Stimulated activated CD8-positive, alpha-beta memory T cell treated with anti-CD3 and anti-CD28 coated beads, Interleukin-2, amount 100 ng/mL, for 48 hours (primary cell): ENCODE measurements at regions not wholly inside any gene's neighbourhood (a gene's known extent, or its start where the extent isn't known, plus 50 kb on each side); places are given as distances from the start of the nearest gene placed in this dataset.
"Not testable (repeated sequence)": the region's sequence is repeated elsewhere in the genome, so short reads cannot be mapped to it uniquely, and the experiment has no call there.

Source experiments
- DNase-seq, 2 donors: peaks; one replicate each; pipeline ENCODE4 v3.0.0-alpha.2; 2020; ENCODE audit warnings: low read depth in 2 of 2

DNA sequence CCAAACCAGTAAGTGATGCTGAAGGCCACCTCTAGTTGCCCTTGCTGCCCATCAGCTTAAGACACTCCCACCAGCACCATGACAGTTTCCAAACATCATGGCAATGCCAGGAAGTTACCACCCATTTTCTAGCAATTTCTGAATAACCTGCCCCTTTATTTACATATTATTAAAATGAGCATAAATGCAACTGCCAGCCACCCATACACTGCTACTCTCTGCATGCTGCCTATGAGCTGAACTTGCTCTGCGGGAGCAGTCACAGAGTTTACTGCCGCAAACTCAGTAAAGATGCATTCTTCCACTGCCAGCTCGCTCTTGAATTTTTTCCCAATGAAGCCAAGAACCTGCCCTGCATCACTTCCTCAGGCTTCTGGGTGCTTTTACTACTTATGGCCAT lies 212.6 kb downstream of the SH2D4B start:
- no peak for DNase-seq

DNA sequence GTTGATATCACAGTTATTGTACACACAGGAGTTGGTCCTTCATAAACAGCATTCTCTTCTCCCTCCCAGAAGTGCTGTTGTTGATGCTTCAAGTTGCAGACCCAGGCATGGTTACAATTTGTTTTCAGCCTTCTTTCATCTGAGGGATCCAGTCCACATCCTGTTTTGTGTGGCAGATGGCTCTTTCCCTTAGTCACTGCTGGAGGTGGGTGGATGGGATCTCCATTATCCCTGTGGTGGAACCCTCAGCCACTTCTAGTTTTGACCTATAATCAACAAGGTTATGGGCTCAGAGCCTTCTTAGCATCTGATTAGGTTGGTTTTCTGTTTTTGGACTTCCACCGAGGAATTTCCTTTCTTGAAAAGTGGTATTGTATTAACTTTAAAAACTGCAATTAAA lies 214.2 kb downstream of the SH2D4B start:
- DNase-seq = no peak

DNA sequence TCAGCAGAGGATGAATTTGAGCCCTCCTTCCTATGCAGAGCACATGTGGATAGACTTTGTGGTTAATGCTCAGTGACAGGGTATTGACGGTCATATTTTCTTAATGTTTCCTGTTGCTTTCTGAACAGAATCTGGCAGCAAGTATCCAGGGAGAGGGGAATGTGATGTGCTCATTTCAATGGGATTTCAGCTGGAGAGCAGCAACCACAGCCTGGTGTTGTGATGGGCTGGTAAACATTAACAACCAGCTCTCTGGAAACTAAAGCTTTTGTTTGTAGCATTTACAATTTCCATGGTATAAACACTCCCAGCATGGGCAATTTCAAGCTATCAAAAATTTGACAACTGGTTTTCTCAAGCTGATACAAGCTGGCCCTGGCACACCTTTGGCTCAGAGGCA lies 215.9 kb downstream of the SH2D4B start:
- no peak for DNase-seq

DNA sequence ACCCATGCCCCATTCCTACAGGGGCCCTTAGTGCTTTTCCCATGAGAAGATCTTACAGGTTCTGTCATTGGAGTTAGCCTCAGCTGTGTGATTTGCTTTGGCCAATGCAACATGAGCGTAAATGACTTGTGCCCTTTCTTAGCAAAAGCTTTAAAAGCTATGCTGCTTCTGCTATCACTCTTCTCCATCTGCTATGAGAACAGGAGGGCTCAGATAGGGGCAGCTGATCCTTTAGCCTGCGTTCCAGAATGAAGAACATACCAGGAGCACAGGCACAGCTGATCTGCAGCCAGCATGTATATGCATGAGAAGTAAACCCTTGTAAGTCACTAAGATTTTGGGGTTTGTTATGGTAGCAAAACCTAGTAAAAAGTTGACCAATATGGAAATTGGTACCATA lies 218.2 kb downstream of the SH2D4B start:
- no peak for DNase-seq

DNA sequence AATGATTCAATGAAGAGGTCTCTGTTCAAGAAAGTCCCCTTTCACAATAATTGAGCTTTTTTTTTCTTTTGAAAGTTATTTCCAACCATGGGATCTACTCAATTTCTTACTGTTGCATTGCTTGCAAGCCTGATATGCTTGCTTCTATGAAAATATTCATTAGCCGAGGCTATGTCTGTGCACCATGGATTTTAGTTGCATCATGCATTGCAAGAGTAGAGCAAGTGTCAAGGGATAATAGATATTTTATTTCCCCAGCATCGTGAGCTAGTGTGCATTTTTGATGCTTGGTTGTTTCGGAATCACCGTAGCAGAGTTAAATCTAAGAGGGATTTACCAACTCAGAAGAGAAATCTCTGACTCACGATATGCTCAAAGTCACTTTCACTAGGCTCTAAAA lies 222.0 kb downstream of the SH2D4B start:
- no peak for DNase-seq

DNA sequence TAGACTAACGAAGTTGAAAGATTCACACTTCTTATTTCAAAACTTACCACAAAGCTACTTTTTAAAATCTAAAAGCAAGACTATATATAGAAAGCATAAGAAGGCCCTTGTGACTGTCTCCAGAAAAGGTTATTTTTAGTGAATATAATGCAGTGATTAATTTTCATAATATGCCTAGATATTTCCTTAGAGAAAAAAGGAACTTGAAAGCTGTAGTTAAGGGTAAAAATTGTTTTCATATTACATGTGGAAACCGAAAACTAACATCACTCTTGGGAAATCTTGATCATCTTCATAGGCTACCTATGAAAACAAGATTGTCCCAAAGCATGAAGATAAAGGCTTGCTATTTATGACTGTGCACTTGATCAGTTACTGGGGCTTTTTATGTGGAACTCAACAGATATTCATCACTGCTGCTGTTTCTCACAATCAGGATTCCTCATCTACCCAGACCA lies 223.2 kb downstream of the SH2D4B start:
- DNase-seq = no peak

DNA sequence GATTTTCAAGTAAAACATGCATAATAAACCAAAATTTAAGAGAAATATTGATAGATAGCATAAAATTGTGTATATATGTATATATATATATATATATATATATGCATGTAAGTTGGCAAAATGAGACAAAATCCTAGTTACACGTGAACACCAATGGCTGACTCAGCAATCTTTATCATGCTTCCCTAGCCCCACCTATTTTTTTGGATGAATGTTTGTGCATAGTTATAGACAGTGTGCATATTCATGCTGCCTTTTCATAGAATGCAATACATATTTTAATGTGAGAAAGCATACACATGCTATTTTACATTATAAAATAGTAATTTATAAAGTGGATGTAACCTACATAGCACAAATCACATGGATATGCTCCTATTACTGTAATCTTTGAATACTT lies 230.3 kb downstream of the SH2D4B start:
- no peak for DNase-seq

DNA sequence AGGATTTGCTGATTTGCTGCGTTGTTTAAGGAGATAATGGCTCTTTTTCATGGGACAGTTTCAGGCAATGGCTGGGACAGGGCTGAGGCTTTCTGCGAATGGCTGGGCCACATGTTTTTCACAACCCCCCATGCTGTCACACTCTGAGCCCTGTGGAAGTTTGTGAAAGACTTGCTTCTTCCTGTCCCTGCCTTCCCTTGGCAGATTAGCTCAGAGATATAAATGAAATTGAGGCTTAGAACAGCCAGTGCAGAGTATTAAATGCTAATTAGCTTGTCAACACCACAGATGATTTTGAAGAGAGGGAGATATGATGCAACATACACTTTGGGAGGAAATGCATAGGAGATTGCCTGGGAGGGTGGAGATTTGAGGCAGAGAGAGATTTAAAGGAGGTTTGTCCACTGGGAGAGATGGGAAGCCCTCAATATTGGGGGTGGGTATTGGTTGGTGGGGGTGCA lies 232.0 kb downstream of the SH2D4B start:
- DNase-seq = no peak

DNA sequence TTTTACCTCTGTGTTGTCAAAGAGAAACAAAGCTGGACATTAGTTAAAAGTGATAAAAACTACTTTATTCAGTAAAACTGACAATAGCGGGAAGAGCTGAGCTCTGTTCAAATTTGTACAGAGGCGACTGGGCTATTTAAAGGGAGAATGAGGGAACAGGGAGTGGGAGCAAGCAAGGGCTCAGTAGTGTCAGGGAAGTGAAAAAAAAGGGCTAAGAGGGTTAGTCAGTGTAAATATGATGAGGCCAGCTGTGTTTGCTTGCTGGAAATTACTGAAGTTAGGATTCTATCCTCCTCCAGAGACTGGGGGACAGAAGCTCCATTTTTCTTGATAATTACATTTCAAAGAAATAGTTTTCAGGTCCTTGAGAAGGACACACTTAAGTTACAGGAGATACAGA lies 232.5 kb downstream of the SH2D4B start:
- DNase-seq = no peak

DNA sequence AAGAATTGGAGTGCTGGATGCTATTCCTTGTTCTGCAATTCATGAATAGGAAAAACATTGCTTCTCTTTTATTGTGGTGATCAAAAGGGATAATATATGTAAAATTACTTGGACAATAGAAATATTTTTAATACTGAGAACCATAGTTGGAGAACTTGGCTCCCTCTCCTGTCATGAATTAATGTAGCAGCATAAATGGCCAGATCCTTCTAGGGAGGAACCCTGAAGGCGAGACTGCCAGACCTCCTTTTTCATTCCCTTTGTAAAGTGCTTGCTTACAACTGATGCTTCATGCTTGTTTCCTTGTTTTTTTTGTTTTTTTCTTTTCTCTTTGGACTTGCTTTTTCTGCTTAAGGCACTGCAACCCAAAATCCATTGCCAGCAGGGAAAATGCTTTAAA lies 233.6 kb downstream of the SH2D4B start:
- DNase-seq = no peak

DNA sequence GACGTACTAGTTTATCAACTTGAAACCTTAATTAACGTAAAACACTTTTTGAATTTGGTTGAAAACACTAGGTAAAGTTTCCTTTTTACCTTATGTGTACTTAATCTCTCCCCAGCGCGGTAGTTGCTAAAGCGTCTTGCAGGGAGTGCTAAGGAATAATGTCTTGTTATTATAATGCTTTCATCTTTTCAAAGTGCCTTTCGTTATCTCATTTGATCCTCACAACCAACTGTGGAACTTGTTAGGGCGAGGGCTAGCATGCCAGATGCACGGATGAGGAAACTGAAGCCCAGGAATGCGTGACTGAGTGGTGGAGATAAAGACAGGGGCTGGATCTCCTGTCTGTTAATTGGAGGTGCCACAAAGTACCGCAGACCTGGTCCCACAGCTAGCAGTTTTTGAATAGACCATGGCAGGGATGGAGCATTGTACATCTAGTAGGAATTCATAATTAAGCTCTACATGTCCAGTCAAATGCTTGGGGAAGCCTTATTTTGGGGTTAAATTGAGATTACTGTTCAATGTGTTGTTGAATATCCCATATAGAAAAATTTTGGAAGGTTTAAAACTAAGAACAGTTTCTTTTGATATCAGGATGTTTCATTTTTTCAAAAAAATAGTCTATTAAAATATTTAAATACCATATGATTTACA lies 234.3 kb downstream of the SH2D4B start:
- DNase-seq = no peak

DNA sequence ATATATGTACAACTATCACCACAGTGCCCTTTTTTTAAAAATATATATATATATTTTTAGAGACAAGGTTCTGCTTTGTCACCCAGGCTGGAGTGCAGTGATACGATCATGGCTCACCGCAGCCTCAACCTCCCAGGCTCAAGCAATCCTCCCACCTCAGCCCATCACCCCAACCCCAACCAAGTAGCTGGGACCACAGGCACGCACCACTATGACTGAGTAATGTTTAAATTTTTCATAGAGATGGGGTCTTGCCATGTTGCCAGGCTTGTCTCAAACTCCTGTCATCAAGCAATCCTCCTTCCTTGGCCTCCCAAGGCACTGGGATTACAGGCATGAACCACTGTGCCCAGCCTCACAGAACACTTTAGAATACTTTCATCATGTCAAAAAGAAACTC lies 234.9 kb downstream of the SH2D4B start:
- DNase-seq = no peak

DNA sequence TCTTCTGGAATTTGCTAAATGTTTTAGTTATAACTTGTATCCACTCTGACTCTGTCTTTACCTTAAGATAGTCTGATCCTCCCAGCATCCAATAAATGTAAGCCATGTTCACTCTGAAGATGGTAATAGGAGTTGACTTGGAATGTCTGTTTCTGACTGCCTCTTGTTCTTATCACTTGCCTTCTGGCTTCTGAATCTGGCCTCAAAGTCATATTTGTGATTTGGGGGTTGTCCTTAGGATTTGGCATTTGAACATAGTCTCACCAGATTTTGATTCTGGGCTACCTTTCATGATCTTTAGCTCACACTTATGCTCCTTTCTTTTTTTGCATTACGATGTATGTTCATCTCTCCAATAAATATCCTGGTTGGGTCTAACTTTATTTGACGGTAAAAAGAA lies 247.0 kb downstream of the SH2D4B start:
- no peak for DNase-seq

DNA sequence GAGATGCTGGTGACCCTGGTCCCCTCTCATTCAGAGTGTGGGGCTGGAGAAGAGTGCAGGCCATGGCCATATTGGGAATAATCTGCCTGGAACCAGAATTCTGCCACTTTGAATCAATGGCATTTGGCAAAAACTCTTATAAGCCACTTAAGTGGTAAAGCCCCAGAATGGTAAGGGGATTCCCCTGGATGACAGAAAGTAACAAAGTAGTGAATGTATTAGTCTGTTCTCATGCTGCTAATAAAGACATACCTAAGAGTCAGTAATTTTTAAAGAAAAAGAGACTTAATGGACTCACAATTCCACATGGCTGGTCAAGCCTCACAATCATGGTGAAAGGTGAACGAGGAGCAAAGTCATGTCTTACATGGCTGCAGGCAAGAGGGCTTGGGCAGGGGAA lies 248.6 kb downstream of the SH2D4B start:
- no peak for DNase-seq

DNA sequence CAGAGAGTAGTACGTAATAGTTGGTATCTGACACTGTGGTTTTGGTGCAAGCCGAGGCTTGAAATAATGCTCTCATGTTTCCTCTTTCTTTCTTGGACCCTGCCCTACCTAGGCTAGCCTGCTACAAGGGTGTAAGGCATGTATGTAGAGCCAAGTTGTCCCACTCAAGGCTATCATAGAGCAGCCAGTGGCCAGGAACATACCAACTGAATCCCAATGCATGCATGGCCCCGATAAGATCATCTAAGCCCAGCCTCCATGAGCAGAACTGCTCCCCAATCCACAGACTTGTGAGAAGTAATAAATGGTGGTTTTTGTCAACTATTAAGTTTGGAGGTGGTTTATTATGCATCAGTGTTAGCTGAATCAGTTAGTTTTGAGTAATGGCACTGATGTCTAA lies 250.2 kb downstream of the SH2D4B start:
- DNase-seq = no peak

DNA sequence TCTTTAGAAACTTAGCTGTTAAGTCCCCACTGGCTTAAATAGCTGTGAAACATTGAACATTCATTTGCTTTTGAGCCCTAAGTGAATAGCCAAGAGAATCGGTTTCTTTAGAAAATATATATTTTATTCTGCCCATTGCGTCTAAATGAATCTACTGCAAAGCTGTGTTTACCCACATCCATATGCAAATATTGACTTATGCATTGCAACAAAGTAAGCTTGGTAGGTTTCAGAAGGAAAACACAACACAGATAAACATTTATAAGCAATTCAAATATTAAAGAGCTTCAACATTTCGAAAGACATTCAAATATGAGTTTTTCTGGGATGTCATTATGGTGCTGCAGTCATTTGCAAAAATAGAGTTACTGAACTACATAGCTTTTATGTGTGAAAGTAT lies 257.3 kb downstream of the SH2D4B start:
- no peak for DNase-seq

DNA sequence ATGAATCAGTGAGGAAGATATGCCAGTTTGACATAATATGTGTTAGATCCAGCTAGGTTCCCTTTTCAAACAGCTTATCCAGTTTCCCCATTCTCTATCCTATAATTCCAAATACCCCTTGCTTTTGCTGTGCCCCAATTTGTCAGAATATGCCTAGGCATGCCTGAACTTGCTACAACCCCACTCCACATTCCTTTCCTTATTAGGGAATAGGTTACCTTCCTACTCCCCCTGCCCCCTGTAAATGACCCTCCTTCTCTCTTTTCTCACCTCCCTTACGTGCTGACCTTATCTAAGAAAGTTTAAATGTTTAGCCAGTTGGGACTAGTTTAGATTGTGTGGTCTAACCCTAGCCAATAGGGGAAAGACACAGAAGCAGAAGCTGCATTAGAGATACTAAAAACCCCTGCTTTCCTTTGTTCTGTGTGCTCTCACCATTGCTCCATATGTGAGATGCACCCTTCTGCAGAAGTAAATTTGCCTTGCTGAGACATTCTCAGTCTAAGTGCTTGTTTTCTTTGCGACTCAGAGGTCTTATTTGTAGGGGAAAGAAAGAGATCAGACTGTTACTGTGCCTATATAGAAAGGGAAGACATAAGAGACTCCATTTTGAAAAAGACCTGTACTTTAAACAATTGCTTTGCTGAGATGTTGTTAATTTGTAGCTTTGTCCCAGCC lies 267.8 kb downstream of the SH2D4B start:
- DNase-seq = no peak

DNA sequence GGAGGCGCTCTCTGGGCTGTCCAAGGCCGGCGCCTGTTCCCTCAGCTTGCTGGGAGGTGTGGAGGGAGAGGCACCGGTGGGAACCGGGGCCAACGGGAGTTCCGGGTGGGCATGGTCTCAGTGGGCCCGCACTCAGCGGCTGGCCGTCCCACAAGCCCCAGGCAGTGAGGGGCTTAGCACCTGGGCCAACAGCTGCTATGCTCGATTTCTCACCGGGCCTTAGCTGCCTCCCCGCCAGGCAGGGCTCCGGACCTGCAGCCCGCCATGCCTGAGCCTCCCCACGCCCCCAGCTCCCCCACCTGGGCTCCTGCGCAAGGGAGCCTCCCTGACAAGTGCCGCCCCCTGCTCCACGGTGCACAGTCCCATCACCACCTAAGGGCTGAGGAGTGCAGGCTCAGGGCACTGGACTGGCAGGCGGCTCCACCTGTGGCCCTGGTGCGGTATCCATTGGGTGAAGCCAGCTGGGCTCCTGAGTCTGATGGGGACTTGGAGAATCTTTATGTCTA lies 276.5 kb downstream of the SH2D4B start:
- DNase-seq = no peak

DNA sequence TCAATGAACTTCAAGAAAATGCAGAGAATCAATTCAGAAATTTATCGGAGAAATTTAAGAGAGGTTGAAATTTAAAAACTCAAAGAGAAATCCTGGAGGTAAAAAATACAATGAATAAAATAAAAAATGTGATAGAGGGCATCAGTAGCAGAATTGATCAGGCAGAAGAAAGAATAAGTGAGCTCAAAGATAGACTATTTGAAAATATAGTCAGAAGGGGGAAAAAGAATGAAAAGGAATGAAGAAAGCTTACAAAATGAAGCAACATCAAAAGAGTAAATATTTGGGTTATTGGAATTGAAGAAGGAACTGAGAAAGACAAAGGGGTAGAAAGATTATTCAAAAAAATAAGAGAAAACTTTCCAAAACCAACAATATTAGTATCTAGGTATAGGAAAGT lies 291.4 kb downstream of the SH2D4B start:
- DNase-seq = no peak

DNA sequence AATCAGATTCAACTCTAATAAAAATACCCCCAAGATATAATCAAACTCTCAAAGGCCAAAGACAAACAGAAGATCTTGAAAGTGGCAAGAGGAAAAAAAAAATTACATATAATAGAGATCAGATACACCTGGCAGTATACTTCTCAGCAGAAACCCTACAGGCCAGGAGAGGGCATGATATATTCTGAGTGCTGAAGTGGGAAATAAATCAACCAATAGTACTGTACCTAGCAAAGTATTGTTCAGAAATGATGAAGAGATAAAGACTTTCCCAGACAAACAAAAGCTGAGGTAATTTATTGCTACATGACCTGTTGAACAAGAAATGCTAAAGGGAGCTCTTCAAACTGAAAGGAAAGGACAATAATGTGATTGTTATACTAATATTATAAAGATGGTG lies 291.9 kb downstream of the SH2D4B start:
- DNase-seq = no peak

DNA sequence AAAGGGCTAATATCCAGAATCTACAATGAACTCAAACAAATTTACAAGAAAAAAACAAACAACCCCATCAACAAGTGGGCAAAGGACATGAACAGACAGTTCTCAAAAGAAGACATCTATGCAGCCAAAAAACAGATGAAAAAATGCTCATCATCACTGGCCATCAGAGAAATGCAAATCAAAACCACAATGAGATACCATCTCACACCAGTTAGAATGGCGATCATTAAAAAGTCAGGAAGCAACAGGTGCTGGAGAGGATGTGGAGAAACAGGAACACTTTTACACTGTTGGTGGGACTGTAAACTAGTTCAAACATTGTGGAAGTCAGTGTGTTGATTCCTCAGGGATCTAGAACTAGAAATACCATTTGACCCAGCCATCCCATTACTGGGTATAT lies 295.0 kb downstream of the SH2D4B start:
- not testable (repeated sequence) for DNase-seq

DNA sequence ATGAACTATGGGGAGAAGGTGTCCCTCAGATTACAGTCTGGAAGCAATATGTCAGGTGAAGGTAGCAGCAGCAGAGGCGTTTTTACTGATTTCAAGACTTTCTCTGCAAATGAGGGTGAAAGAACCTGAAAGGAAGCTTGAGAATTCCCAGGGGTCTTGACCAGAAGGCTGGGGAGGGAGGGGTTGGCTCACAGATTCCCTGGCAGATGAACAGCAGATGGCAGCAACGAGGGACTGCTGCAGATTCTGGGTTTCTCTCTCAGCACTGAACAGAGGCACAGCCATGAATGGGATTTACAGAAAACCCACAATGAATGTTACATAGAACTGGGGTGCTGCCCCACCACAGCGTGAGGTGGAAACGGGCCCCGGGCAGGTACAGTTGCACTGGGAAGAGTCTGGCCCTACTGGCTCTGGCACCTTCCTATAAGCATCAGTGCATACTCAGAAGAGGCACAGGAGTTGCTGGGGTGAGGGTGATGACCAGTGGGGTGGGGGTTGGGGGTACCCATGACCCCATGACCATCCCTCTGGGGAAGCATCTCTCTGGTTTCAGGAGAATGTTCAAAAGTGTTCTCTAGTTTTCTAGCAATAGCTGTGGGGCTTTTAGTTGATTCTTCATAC lies 317.8 kb downstream of the SH2D4B start:
- DNase-seq = no peak

DNA sequence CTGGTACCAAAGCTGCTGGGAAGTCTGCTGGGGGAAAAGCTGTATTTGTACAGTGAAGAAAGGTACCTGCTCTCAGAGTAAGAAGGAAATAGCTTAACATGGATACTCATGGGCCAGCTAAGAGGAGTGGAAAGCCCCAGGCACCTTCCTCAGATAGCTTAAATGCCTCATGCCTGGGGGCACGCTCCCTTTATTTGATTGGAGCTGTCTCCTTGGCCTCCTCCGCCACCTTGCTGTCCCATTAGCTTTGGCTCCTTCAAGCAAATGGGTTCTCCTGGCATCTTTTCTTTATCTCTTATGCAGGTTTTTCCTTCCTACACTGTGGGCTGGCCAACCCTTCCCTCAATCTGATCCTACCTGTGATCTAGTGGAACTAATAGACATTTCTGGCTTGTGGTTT lies 318.5 kb downstream of the SH2D4B start:
- DNase-seq = no peak
